Mucosa of rectum (tissue), 2 donors: ENCODE measurements at regions not wholly inside any gene's neighbourhood (a gene's known extent, or its start where the extent isn't known, plus 50 kb on each side); places are given as distances from the start of the nearest gene placed in this dataset.

Source experiments
- H3K27ac ChIP-seq, 2 donors: one replicate each; pipeline ENCODE4 v1.7.0; 2013; ENCODE audit warnings: inconsistent platforms in 2 of 2, low read depth in 2 of 2, low read length in 2 of 2
- H3K27me3 ChIP-seq, 2 donors: one replicate each; pipeline ENCODE4 v1.7.0; 2013; ENCODE audit warnings: low read length in 2 of 2; ENCODE audit not compliant: control insufficient read depth in 2 of 2, insufficient read depth in 2 of 2
- H3K36me3 ChIP-seq, 2 donors: one replicate each; pipeline ENCODE4 v1.7.0; 2013; ENCODE audit warnings: low read length in 2 of 2; ENCODE audit not compliant: control insufficient read depth in 2 of 2, insufficient read depth in 2 of 2
- H3K4me1 ChIP-seq, 2 donors: one replicate each; pipeline ENCODE4 v1.7.0; 2013; ENCODE audit warnings: low read length in 2 of 2, mild to moderate bottlenecking in 1 of 2; ENCODE audit not compliant: control insufficient read depth in 2 of 2, insufficient read depth in 2 of 2
- H3K4me3 ChIP-seq, 2 donors: one replicate each; pipeline ENCODE4 v1.7.0; 2013; ENCODE audit warnings: low read length in 2 of 2
- H3K9ac ChIP-seq, 2 donors: one replicate each; pipeline ENCODE4 v1.7.0; 2013; ENCODE audit warnings: low read length in 2 of 2, low read depth in 1 of 2, mild to moderate bottlenecking in 1 of 2
- H3K9me3 ChIP-seq, 2 donors: one replicate each; pipeline ENCODE4 v1.7.0; 2013; ENCODE audit warnings: low read length in 2 of 2; ENCODE audit not compliant: control insufficient read depth in 2 of 2
- donor health status: healthy.
- donor health status: Normal muscosa, but diverticular disease.

GRCh38 chr13:111609631-111610030 is 289.2 kb downstream of the TEX29 start:
- H3K27me3 ChIP-seq, result no peaks in the 10 kb centered on the region
- no peaks in the 10 kb centered on the region for H3K36me3 ChIP-seq
- H3K4me1 ChIP-seq, result no peaks in the 10 kb centered on the region
- no peak overlapping the region for H3K4me3 ChIP-seq
- H3K9ac ChIP-seq, result no peak overlapping the region
- H3K9me3 ChIP-seq, result no peaks in the 10 kb centered on the region
- no peak overlapping the region for H3K27ac ChIP-seq

- Histone ChIP-seq H3K4me3 (no peak overlapping the region), H3K27me3 (no peaks in the 10 kb centered on the region), H3K9me3 (no peaks in the 10 kb centered on the region), H3K36me3 (no peaks in the 10 kb centered on the region), H3K4me1 (no peaks in the 10 kb centered on the region), H3K27ac (no peak overlapping the region), H3K9ac (no peak overlapping the region)
These were observed 289.6 kb downstream of the TEX29 start for GRCh38 chr13:111610081-111610480.

GRCh38 chr13:111610879-111611278 is 290.4 kb downstream of the TEX29 start:
- Histone ChIP-seq H3K36me3 (no peaks in the 10 kb centered on the region), H3K27me3 (no peaks in the 10 kb centered on the region), H3K4me3 (no peak overlapping the region), H3K9me3 (no peaks in the 10 kb centered on the region), H3K27ac (no peak overlapping the region), H3K4me1 (no peaks in the 10 kb centered on the region), H3K9ac (no peak overlapping the region)

- Histone ChIP-seq H3K27me3 (no peaks in the 10 kb centered on the region), H3K9me3 (no peaks in the 10 kb centered on the region)
These were observed 291.2 kb downstream of the TEX29 start for GRCh38 chr13:111611651-111612050.

GRCh38 chr13:111612886-111613285 is 292.4 kb downstream of the TEX29 start:
- Histone ChIP-seq H3K9ac (no peak overlapping the region), H3K36me3 (no peaks in the 10 kb centered on the region), H3K4me1 (no peaks in the 10 kb centered on the region), H3K27me3 (no peaks in the 10 kb centered on the region), H3K27ac (no peak overlapping the region), H3K4me3 (no peak overlapping the region), H3K9me3 (no peaks in the 10 kb centered on the region)

More at GRCh38 chr13:111611651-111612050, 291.2 kb downstream of the TEX29 start:
- Histone ChIP-seq H3K36me3 (no peaks in the 10 kb centered on the region), H3K9ac (no peak overlapping the region), H3K4me3 (no peak overlapping the region), H3K27ac (no peak overlapping the region), H3K4me1 (no peaks in the 10 kb centered on the region)

GRCh38 chr13:111614009-111614408 is 293.6 kb downstream of the TEX29 start:
- H3K27ac ChIP-seq, result no peak overlapping the region
- no peak overlapping the region for H3K4me3 ChIP-seq
- no peaks in the 10 kb centered on the region for H3K9me3 ChIP-seq
- no peaks in the 10 kb centered on the region for H3K4me1 ChIP-seq
- no peak overlapping the region for H3K9ac ChIP-seq
- no peaks in the 10 kb centered on the region for H3K36me3 ChIP-seq
- peaks cover 0 to 4% of the 10 kb centered on the region in 2 donors for H3K27me3 ChIP-seq

- H3K9ac ChIP-seq, result no peak overlapping the region
- H3K4me3 ChIP-seq, result no peak overlapping the region
- H3K9me3 ChIP-seq, result no peaks in the 10 kb centered on the region
- no peaks in the 10 kb centered on the region for H3K36me3 ChIP-seq
- no peak overlapping the region for H3K27ac ChIP-seq
- no peaks in the 10 kb centered on the region for H3K4me1 ChIP-seq
- H3K27me3 ChIP-seq, result peaks cover 0 to 4% of the 10 kb centered on the region in 2 donors
These were observed 294.2 kb downstream of the TEX29 start for GRCh38 chr13:111614613-111615012.

GRCh38 chr13:111616203-111616602 is 295.8 kb downstream of the TEX29 start:
- Histone ChIP-seq H3K27ac (no peak overlapping the region), H3K4me3 (no peak overlapping the region), H3K27me3 (peaks cover 0 to 4% of the 10 kb centered on the region in 2 donors), H3K9me3 (no peaks in the 10 kb centered on the region), H3K36me3 (no peaks in the 10 kb centered on the region), H3K4me1 (no peaks in the 10 kb centered on the region), H3K9ac (no peak overlapping the region)

GRCh38 chr13:111620166-111620565 is 299.7 kb downstream of the TEX29 start:
- Histone ChIP-seq H3K9ac (no peak overlapping the region), H3K27me3 (peaks cover 0 to 4% of the 10 kb centered on the region in 2 donors), H3K36me3 (no peaks in the 10 kb centered on the region), H3K9me3 (no peaks in the 10 kb centered on the region), H3K4me3 (no peak overlapping the region), H3K27ac (no peak overlapping the region), H3K4me1 (no peaks in the 10 kb centered on the region)

- Histone ChIP-seq H3K4me1 (no peaks in the 10 kb centered on the region), H3K4me3 (no peak overlapping the region), H3K36me3 (no peaks in the 10 kb centered on the region), H3K9me3 (no peaks in the 10 kb centered on the region), H3K27me3 (peaks cover 0 to 4% of the 10 kb centered on the region in 2 donors), H3K9ac (no peak overlapping the region), H3K27ac (no peak overlapping the region)
These were observed 300.1 kb downstream of the TEX29 start for GRCh38 chr13:111620586-111620985.

GRCh38 chr13:111621164-111621563 is 300.7 kb downstream of the TEX29 start:
- peaks cover 0 to 4% of the 10 kb centered on the region in 2 donors for H3K27me3 ChIP-seq
- no peaks in the 10 kb centered on the region for H3K36me3 ChIP-seq
- no peak overlapping the region for H3K9ac ChIP-seq
- no peaks in the 10 kb centered on the region for H3K9me3 ChIP-seq
- H3K4me1 ChIP-seq, result no peaks in the 10 kb centered on the region
- no peak overlapping the region for H3K27ac ChIP-seq
- H3K4me3 ChIP-seq, result no peak overlapping the region
